ENCODE measurements at regions not wholly inside any gene's neighbourhood (a gene's known extent, or its start where the extent isn't known, plus 50 kb on each side); places are given as distances from the start of the nearest gene placed in this dataset.

DNA sequence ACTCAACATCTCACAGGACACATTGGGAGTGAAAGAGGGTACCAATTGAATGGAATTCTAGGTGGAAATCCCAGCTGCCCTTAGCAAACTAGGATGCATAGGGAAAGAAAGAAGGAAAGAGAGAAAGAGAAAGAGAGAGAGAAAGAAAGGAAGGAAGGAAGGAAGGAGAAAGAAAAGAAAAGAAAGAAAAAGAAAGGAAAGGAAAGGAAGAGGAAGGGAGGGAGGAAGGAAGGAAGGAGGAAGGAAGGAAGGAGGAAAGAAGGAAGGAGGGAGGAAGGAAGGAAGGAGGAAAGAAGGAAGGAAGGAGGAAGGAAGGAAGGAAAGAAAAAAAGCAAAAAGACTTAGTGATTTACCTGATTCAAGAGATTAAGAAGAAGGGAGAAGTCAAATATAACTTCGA, 143.9 kb downstream of the SS18 start:
- peaks cover 2% of the 10 kb centered on the region for H3K9me3 Mint-ChIP-seq (ENCODE audit: low read depth, unreplicated experiment)
- intact Hi-C loops (cut with micrococcal nuclease; ENCODE audit: unreplicated experiment): no loop called here
- no peaks in the 10 kb centered on the region for H3K4me1 Mint-ChIP-seq (ENCODE audit: low read depth, unreplicated experiment)

GRCh38 chr18:25935356-25935755, 155.1 kb downstream of the SS18 start:
- intact Hi-C loops (cut with micrococcal nuclease; ENCODE audit: unreplicated experiment): no loop called here
- Mint-ChIP-seq H3K27me3 (ENCODE audit: unreplicated experiment) (peaks cover 30% of the 10 kb centered on the region), H3K27ac (ENCODE audit: unreplicated experiment) (no peak overlapping the region)

More for the DNA sequence above, 143.9 kb downstream of the SS18 start:
- BruUV-seq (replicated peaks): no TSS peak
- TF ChIP-seq CTCF (IDR thresholded peaks at IDR 0.05; ENCODE audit: unreplicated experiment): no peak
- Mint-ChIP-seq H3K27ac (ENCODE audit: unreplicated experiment) (no peak overlapping the region), H3K36me3 (ENCODE audit: insufficient read depth, unreplicated experiment) (no peaks in the 10 kb centered on the region), H3K4me3 (ENCODE audit: low read depth, unreplicated experiment) (no peak overlapping the region), H3K27me3 (ENCODE audit: unreplicated experiment) (peaks cover 33% of the 10 kb centered on the region)
- CTCF ChIA-PET: no interaction called here
- DNase-seq: no peak

GRCh38 chr18:25931126-25931525, 159.3 kb downstream of the SS18 start:
- DNase-seq: no peak
- no peak overlapping the region for H3K4me3 Mint-ChIP-seq (ENCODE audit: low read depth, unreplicated experiment)
- intact Hi-C loops (cut with micrococcal nuclease; ENCODE audit: unreplicated experiment): no loop called here
- no peak overlapping the region for H3K27ac Mint-ChIP-seq (ENCODE audit: unreplicated experiment)
- H3K27me3 Mint-ChIP-seq (ENCODE audit: unreplicated experiment): peaks cover 25% of the 10 kb centered on the region
- CTCF ChIA-PET: no interaction called here
- no peaks in the 10 kb centered on the region for H3K4me1 Mint-ChIP-seq (ENCODE audit: low read depth, unreplicated experiment)
- H3K9me3 Mint-ChIP-seq (ENCODE audit: low read depth, unreplicated experiment): peaks cover 2% of the 10 kb centered on the region
- H3K36me3 Mint-ChIP-seq (ENCODE audit: insufficient read depth, unreplicated experiment): no peaks in the 10 kb centered on the region
- no TSS peak for BruUV-seq (replicated peaks)
- TF ChIP-seq CTCF (IDR thresholded peaks at IDR 0.05; ENCODE audit: unreplicated experiment): no peak

More at GRCh38 chr18:25935356-25935755, 155.1 kb downstream of the SS18 start:
- no peak for DNase-seq
- TF ChIP-seq CTCF (IDR thresholded peaks at IDR 0.05; ENCODE audit: unreplicated experiment): no peak
- Mint-ChIP-seq H3K36me3 (ENCODE audit: insufficient read depth, unreplicated experiment) (no peaks in the 10 kb centered on the region), H3K4me1 (ENCODE audit: low read depth, unreplicated experiment) (no peaks in the 10 kb centered on the region), H3K4me3 (ENCODE audit: low read depth, unreplicated experiment) (no peak overlapping the region), H3K9me3 (ENCODE audit: low read depth, unreplicated experiment) (no peaks in the 10 kb centered on the region)
- BruUV-seq (replicated peaks): no TSS peak
- CTCF ChIA-PET: no interaction called here

- CTCF ChIA-PET: interaction anchor here (1.3 kb wide), 1 partner anchor 11 kb away, joined by 4 read pairs; no protein-coding TSS in a partner anchor
- Mint-ChIP-seq H3K9me3 (ENCODE audit: low read depth, unreplicated experiment) (peaks cover 2% of the 10 kb centered on the region), H3K27me3 (ENCODE audit: unreplicated experiment) (peaks cover 23% of the 10 kb centered on the region), H3K4me1 (ENCODE audit: low read depth, unreplicated experiment) (no peaks in the 10 kb centered on the region), H3K36me3 (ENCODE audit: insufficient read depth, unreplicated experiment) (no peaks in the 10 kb centered on the region), H3K4me3 (ENCODE audit: low read depth, unreplicated experiment) (no peak overlapping the region), H3K27ac (ENCODE audit: unreplicated experiment) (no peak overlapping the region)
- BruUV-seq (replicated peaks): no TSS peak
- no peak for TF ChIP-seq CTCF (IDR thresholded peaks at IDR 0.05; ENCODE audit: unreplicated experiment)
- intact Hi-C loops (cut with micrococcal nuclease; ENCODE audit: unreplicated experiment): no loop called here
- no peak for DNase-seq
Measured at GRCh38 chr18:25929787-25930186, 160.6 kb downstream of the SS18 start.
